Fibroblast of lung (primary cell): ENCODE measurements at regions not wholly inside any gene's neighbourhood (a gene's known extent, or its start where the extent isn't known, plus 50 kb on each side); places are given as distances from the start of the nearest gene placed in this dataset.

Experiments
- CTCF ChIP-seq, 2 donors: IDR thresholded peaks in 1 of 2; conservative IDR thresholded peaks in 1 of 2; 1 replicate in 1 of 2; 2 replicates in 1 of 2; pipeline ENCODE4 v1.5.1; 2011 to 2012; ENCODE audit warnings: low read length in 2 of 2, control low read depth in 1 of 2, inconsistent platforms in 1 of 2, low read depth in 1 of 2, mild to moderate bottlenecking in 1 of 2
- EZH2 ChIP-seq: IDR thresholded peaks from 2 replicates; pipeline ENCODE4 v1.5.1; 2012; ENCODE audit warnings: low read length, control low read depth, mild to moderate bottlenecking; ENCODE audit errors: missing control alignments

- TF ChIP-seq EZH2 = no peak
- no peak for TF ChIP-seq CTCF (conservative IDR thresholded peaks at IDR 0.05 in 1 of 2, IDR thresholded peaks at IDR 0.05 in 1 of 2; ENCODE audit: low read depth in 1 of 2, low read length in 2 of 2)
Measured at GRCh38 chr22:22106855-22107254, 124.3 kb upstream of the TOP3B start.
